Ishikawa (cell line): ENCODE measurements at regions not wholly inside any gene's neighbourhood (a gene's known extent, or its start where the extent isn't known, plus 50 kb on each side); places are given as distances from the start of the nearest gene placed in this dataset.

Source experiments
- CEBPB ChIP-seq: IDR thresholded peaks from 2 replicates; pipeline ENCODE4 v1.6.1; 2012
- CREB1 ChIP-seq: IDR thresholded peaks from 2 replicates; pipeline ENCODE4 v1.6.1; 2012; ENCODE audit warnings: low read depth
- EGR1 ChIP-seq: IDR thresholded peaks from 2 replicates; pipeline ENCODE4 v1.6.1; 2012
- EP300 ChIP-seq: IDR thresholded peaks from 2 replicates; pipeline ENCODE4 v1.6.1; 2012; ENCODE audit warnings: borderline replicate concordance
- FOXM1 ChIP-seq: IDR thresholded peaks from 2 replicates; pipeline ENCODE4 v1.6.1; 2012; ENCODE audit warnings: low read depth, borderline replicate concordance
- NFIC ChIP-seq: IDR thresholded peaks from 2 replicates; pipeline ENCODE4 v1.6.1; 2012
- RAD21 ChIP-seq: IDR thresholded peaks from 2 replicates; pipeline ENCODE4 v1.6.1; 2012; ENCODE audit warnings: low read depth
- REST ChIP-seq: IDR thresholded peaks from 2 replicates; pipeline ENCODE4 v1.6.1; 2012; ENCODE audit warnings: low read depth, mild to moderate bottlenecking
- TAF1 ChIP-seq: IDR thresholded peaks from 2 replicates; pipeline ENCODE4 v1.6.1; 2012; ENCODE audit warnings: low read depth, mild to moderate bottlenecking
- TEAD4 ChIP-seq: IDR thresholded peaks from 2 replicates; pipeline ENCODE4 v1.6.1; 2012
- YY1 ChIP-seq: IDR thresholded peaks from 2 replicates; pipeline ENCODE4 v1.6.1; 2012; ENCODE audit warnings: low read depth
- ZBTB7A ChIP-seq: IDR thresholded peaks from 2 replicates; pipeline ENCODE4 v1.6.1; 2012; ENCODE audit warnings: low read depth
- TF ChIP-seq, protein P1 (sequence below): IDR thresholded peaks from 2 replicates; pipeline ENCODE4 v1.6.1; 2012

- no peak for TF ChIP-seq EGR1
- no peak for TF ChIP-seq ZBTB7A
- TF ChIP-seq RAD21: no peak
- TF ChIP-seq YY1: no peak
- TF ChIP-seq TEAD4: no peak
- TF ChIP-seq CEBPB: no peak
- TF ChIP-seq FOXM1: no peak
- TF ChIP-seq, protein P1, sequence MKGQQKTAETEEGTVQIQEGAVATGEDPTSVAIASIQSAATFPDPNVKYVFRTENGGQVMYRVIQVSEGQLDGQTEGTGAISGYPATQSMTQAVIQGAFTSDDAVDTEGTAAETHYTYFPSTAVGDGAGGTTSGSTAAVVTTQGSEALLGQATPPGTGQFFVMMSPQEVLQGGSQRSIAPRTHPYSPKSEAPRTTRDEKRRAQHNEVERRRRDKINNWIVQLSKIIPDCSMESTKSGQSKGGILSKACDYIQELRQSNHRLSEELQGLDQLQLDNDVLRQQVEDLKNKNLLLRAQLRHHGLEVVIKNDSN: no peak
- no peak for TF ChIP-seq TAF1
- no peak for TF ChIP-seq CREB1
- no peak for TF ChIP-seq NFIC
- TF ChIP-seq REST: no peak
- no peak for TF ChIP-seq EP300
Observed at GRCh38 chr12:59963546-59963945, 367.7 kb downstream of the SLC16A7 start.
